Natural killer cell (primary cell): ENCODE measurements at regions not wholly inside any gene's neighbourhood (a gene's known extent, or its start where the extent isn't known, plus 50 kb on each side); places are given as distances from the start of the nearest gene placed in this dataset.
A peak's percentile ranks its signal among the peaks of the same experiment; 100 is the strongest.
"Not testable (repeated sequence)": the region's sequence is repeated elsewhere in the genome, so short reads cannot be mapped to it uniquely, and the experiment has no call there.

Experiments used
- ATAC-seq, 3 donors: fragments of 150-1000 bp in 2 of 3; fragments of 200-7000 bp in 1 of 3; cut with Tn5 transposase; 1 replicate in 1 of 3; 2 replicates in 2 of 3; pipeline ENCODE4 v1.10.0; 2021; ENCODE audit warnings: mild to moderate bottlenecking in 2 of 3, moderate library complexity in 2 of 3
- DNase-seq, 2 donors: peaks; one replicate each; pipeline versions ENCODE4 v3.0.0 to v3.0.0-alpha.2; 2013 to 2021; ENCODE audit warnings: mixed read lengths in 1 of 2
- H3K27ac ChIP-seq: one replicate; pipeline ENCODE4 v1.5.1; 2013; ENCODE audit warnings: mild to moderate bottlenecking, low read length
- H3K27me3 ChIP-seq: one replicate; pipeline ENCODE4 v1.6.1; 2013; ENCODE audit warnings: low read length; ENCODE audit not compliant: control insufficient read depth, insufficient read depth
- H3K36me3 ChIP-seq: one replicate; pipeline ENCODE4 v1.6.1; 2013; ENCODE audit warnings: low read length; ENCODE audit not compliant: control insufficient read depth, insufficient read depth
- H3K4me1 ChIP-seq: one replicate; pipeline ENCODE4 v1.6.1; 2013; ENCODE audit warnings: low read length; ENCODE audit not compliant: control insufficient read depth, insufficient read depth
- H3K4me3 ChIP-seq: one replicate; pipeline ENCODE4 v1.5.1; 2013; ENCODE audit warnings: low read length
- H3K9me3 ChIP-seq: one replicate; pipeline ENCODE4 v1.6.1; 2013; ENCODE audit warnings: low read length; ENCODE audit not compliant: control insufficient read depth, insufficient read depth
- H3K27ac Mint-ChIP-seq, 2 donors: one replicate each; pipeline ENCODE4 v1.8.0; 2022; ENCODE audit warnings: mild to moderate bottlenecking in 2 of 2, mixed read lengths in 2 of 2, moderate library complexity in 1 of 2
- H3K27me3 Mint-ChIP-seq, 2 donors: one replicate each; pipeline ENCODE4 v1.8.0; 2022; ENCODE audit warnings: low read depth in 2 of 2, mixed read lengths in 2 of 2
- H3K36me3 Mint-ChIP-seq: one replicate; pipeline ENCODE4 v1.8.0; 2022; ENCODE audit warnings: mixed read lengths
- H3K4me1 Mint-ChIP-seq, 2 donors: one replicate each; pipeline ENCODE4 v1.8.0; 2022; ENCODE audit warnings: mixed read lengths in 2 of 2
- H3K4me3 Mint-ChIP-seq: one replicate; pipeline ENCODE4 v1.8.0; 2022; ENCODE audit warnings: mild to moderate bottlenecking, moderate library complexity, mixed read lengths
- H3K9me3 Mint-ChIP-seq, 2 donors: one replicate each; pipeline ENCODE4 v1.8.0; 2022; ENCODE audit warnings: mixed read lengths in 2 of 2
- CTCF ChIP-seq: fragments of 200-600 bp; IDR thresholded peaks from one replicate; pipeline ENCODE4 v1.8.0; 2022; ENCODE audit warnings: antibody characterized with exemption
- WGBS: methylation state at CpG from one replicate; pipeline ENCODE4 v1.1.7; 2013; ENCODE audit warnings: missing lambda C conversion rate; ENCODE audit not compliant: insufficient coverage; 5-methylcytosine and 5-hydroxymethylcytosine counted together
- intact Hi-C: fragments of 100-400 bp; cut with micrococcal nuclease; formaldehyde crosslinking; loops from one replicate; pipeline ENCODE4 v1.14.2; 2022

DNA sequence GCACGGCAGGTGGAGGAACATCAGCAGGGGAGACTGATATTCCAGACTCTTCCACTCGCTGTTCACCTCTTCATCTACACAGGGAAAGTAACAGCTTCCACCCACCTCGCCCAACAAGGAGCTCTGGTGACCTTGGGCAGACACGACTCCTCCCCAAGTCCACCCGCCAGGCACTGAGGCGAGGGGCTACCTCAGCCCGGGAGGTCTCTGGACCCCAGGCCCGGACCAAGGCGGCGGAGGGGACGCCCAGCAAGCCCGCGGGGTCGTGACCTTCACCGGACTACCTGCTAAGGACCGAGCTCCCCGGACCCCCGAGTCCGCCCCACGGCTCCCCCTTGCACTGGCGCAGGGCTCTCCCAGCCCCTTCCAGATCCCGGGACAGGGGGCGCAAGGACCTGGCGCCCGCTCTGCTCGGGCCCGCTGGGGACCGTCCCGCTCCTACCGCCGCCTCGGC lies 70.2 kb upstream of the LPCAT1 start:
- peak overlapping the region; percentile 91 for H3K4me3 Mint-ChIP-seq
- peak overlapping the region in 1 of 2 donors; percentile 22 for H3K27ac Mint-ChIP-seq
- H3K36me3 Mint-ChIP-seq: no peaks in the 10 kb centered on the region
- ATAC-seq (no peak), DNase-seq (peak in 1 of 2 donors; percentile 28)
- TF ChIP-seq CTCF: no peak
- Histone ChIP-seq H3K4me3 (peak overlapping the region; percentile 49), H3K9me3 (no peaks in the 10 kb centered on the region), H3K27ac (no peak overlapping the region), H3K4me1 (peaks cover 9% of the 10 kb centered on the region), H3K27me3 (no peaks in the 10 kb centered on the region), H3K36me3 (no peaks in the 10 kb centered on the region)
- 7% methylated on average over 32 of the region's 32 CpGs for WGBS
- H3K4me1 Mint-ChIP-seq: peaks cover 4 to 5% of the 10 kb centered on the region in 2 donors
- intact Hi-C loops: no loop called here
- H3K9me3 Mint-ChIP-seq: no peaks in the 10 kb centered on the region
- H3K27me3 Mint-ChIP-seq: no peaks in the 10 kb centered on the region

GRCh38 chr5:1588071-1588694 lies 64.4 kb upstream of the LPCAT1 start:
- intact Hi-C loops, H3K4me1 Mint-ChIP-seq, H3K36me3 Mint-ChIP-seq, H3K4me3 Mint-ChIP-seq, H3K27me3 Mint-ChIP-seq, DNase-seq, H3K4me3 ChIP-seq, H3K9me3 Mint-ChIP-seq, H3K36me3 ChIP-seq, H3K27ac ChIP-seq, H3K27ac Mint-ChIP-seq, H3K4me1 ChIP-seq, H3K9me3 ChIP-seq, H3K27me3 ChIP-seq: not testable (repeated sequence)
- ATAC-seq: peak in 1 of 3 donors; percentile 21
- 97% methylated on average over 17 of the region's 17 CpGs for WGBS

DNA sequence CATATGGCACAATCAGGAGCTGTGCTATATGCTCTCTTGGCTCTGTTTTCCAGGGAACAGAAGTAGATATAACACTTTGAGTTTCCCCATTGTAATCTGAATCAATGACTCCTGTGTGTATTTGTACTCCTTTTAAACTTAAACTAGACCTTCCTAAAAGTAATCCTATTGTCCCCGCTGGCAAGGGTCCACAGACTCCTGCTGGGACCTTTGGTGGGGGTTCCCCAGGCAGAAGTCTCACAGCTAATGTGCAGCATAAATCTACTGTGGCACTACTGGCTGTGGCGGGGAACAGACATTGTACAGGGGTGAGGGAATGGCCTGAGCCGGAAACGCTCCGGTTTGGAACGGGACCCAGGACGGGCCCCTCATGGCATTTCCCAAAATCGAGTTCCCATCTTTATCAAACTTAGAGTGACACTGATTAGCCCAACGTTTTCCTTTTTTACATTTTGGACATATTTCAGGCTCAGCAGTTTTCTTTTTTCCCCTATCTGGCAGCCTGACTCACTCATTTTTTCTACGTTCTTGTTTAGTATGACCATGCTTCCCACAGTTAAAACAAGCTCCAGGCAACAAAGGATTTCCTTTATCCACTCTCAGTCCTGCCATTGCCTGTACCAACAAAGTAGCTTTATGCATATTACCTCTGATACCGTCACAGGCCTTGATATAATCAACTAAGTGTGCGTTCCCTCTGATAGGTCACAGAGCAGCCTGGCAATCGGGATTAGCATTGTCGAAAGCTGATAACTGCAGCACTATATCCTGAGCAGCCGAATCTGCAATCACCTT lies 59.5 kb upstream of the LPCAT1 start:
- H3K4me1 Mint-ChIP-seq, H3K9me3 Mint-ChIP-seq, H3K27me3 Mint-ChIP-seq, H3K4me3 ChIP-seq, H3K4me3 Mint-ChIP-seq, H3K4me1 ChIP-seq, H3K36me3 Mint-ChIP-seq, H3K27ac Mint-ChIP-seq, ATAC-seq, H3K27me3 ChIP-seq, H3K9me3 ChIP-seq, DNase-seq, H3K36me3 ChIP-seq, H3K27ac ChIP-seq, intact Hi-C loops: not testable (repeated sequence)
- 96% methylated on average over 15 of the region's 15 CpGs for WGBS

- H3K27ac Mint-ChIP-seq, H3K9me3 ChIP-seq, H3K4me3 ChIP-seq, intact Hi-C loops, H3K27me3 ChIP-seq, H3K4me3 Mint-ChIP-seq, H3K36me3 ChIP-seq, H3K36me3 Mint-ChIP-seq, DNase-seq, H3K27me3 Mint-ChIP-seq, H3K27ac ChIP-seq, H3K9me3 Mint-ChIP-seq, ATAC-seq, H3K4me1 ChIP-seq: not testable (repeated sequence)
- 97% methylated on average over 5 of the region's 5 CpGs for WGBS
- H3K4me1 Mint-ChIP-seq: peaks cover 6 to 12% of the 10 kb centered on the region in 2 donors
Observed at GRCh38 chr5:1579389-1579788, 55.6 kb upstream of the LPCAT1 start.

DNA sequence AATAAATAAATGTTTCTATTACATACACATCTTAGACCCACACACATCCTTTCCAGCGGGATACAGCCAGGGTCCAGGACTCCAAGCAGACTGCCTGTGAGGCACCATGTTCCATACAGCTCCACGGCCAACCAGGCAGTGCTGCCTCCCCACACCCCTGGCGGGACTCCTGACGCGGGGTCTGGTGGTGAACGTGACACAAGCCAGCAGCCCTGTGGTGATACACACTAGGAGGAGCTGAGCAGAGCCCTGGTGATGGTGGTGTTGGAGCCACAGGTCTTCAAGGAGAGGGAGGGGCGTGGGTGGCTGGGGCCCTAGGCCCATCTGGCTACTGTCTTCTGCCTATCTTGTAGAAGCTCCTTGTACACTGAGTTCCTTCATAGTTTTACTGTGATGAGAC lies 53.1 kb upstream of the LPCAT1 start:
- H3K27ac Mint-ChIP-seq, H3K9me3 Mint-ChIP-seq, H3K27ac ChIP-seq, H3K36me3 ChIP-seq, DNase-seq, H3K4me3 Mint-ChIP-seq, H3K4me3 ChIP-seq, intact Hi-C loops, H3K4me1 ChIP-seq, H3K27me3 ChIP-seq, H3K36me3 Mint-ChIP-seq, H3K27me3 Mint-ChIP-seq, H3K9me3 ChIP-seq: not testable (repeated sequence)
- ATAC-seq: peak; percentile 86 to 99 (median 97)
- peaks cover 6 to 12% of the 10 kb centered on the region in 2 donors for H3K4me1 Mint-ChIP-seq
- 70% methylated on average over 2 of the region's 7 CpGs for WGBS

DNA sequence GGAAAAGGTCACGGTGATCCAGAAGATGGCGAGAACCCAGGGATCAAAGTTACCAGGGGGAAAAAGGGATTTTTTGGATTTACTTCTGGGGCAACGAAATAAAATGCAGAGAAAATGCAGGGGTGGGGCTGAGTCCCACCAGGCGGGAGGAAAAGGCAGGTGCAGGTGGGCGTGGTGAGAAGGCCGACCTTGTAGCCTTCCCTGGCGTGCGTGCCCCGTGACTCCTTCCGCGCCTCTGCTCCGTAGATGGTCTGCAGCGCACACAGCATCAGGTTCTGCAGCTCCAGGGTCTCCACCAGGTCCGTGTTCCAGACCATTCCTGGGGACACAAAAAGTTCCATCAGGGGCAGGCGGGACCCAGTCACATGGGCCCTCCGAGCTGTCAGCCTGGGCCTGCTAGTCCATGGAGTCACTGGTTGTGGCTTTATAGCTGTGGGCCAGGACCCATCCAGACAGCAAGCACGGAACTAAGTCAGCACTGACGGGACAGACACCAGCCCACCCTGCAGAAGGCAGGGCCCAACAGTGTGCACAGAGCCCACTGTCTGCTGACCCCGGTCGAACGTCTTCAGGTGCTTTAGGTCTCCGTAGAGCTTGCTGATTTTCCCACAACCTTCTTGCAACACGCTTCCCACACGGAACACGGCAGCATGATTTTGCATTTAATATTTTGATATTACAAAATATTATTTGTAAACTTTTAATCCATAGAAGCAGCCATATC lies 52.4 kb upstream of the LPCAT1 start:
- DNase-seq, H3K36me3 ChIP-seq, H3K9me3 ChIP-seq, H3K4me3 ChIP-seq, H3K4me3 Mint-ChIP-seq, H3K27me3 Mint-ChIP-seq, H3K27ac ChIP-seq, H3K36me3 Mint-ChIP-seq, intact Hi-C loops, ATAC-seq, H3K4me1 ChIP-seq, H3K27ac Mint-ChIP-seq, H3K9me3 Mint-ChIP-seq, H3K27me3 ChIP-seq: not testable (repeated sequence)
- peaks cover 6 to 12% of the 10 kb centered on the region in 2 donors for H3K4me1 Mint-ChIP-seq
- WGBS: 96% methylated on average over 19 of the region's 25 CpGs

GRCh38 chr5:1575491-1575890 lies 51.7 kb upstream of the LPCAT1 start:
- H3K27me3 Mint-ChIP-seq, H3K4me3 Mint-ChIP-seq, H3K36me3 Mint-ChIP-seq, H3K27me3 ChIP-seq, H3K27ac ChIP-seq, ATAC-seq, H3K4me1 ChIP-seq, H3K27ac Mint-ChIP-seq, H3K9me3 Mint-ChIP-seq, H3K4me3 ChIP-seq, H3K36me3 ChIP-seq, DNase-seq, H3K9me3 ChIP-seq, intact Hi-C loops: not testable (repeated sequence)
- H3K4me1 Mint-ChIP-seq: peaks cover 6 to 13% of the 10 kb centered on the region in 2 donors
- 38% methylated on average over 4 of the region's 5 CpGs for WGBS
